ENCODE measurements at regions not wholly inside any gene's neighbourhood (a gene's known extent, or its start where the extent isn't known, plus 50 kb on each side); places are given as distances from the start of the nearest gene placed in this dataset.

- TF ChIP-seq CTCF (IDR thresholded peaks at IDR 0.05) (no peak), EP300 (IDR thresholded peaks at IDR 0.05) (no peak), POLR2A (IDR thresholded peaks at IDR 0.05) (no peak), POLR2AphosphoS5 (IDR thresholded peaks at IDR 0.05) (no peak)
These were observed 83.6 kb downstream of the IER5 start for GRCh38 chr1:181172082-181172481.

Data from gastroesophageal sphincter (tissue), 3 donors.